Naive thymus-derived CD8-positive, alpha-beta T cell (primary cell): ENCODE measurements at regions not wholly inside any gene's neighbourhood (a gene's known extent, or its start where the extent isn't known, plus 50 kb on each side); places are given as distances from the start of the nearest gene placed in this dataset.
A peak's percentile ranks its signal among the peaks of the same experiment; 100 is the strongest.

ENCODE experiments used
- ATAC-seq, 2 donors: fragments of 150-1000 bp; cut with Tn5 transposase in 1 of 2; sonication (Bioruptor Pico), chemical (Tn5 transposase) in 1 of 2; 1 replicate in 1 of 2; 2 replicates in 1 of 2; pipeline ENCODE4 v1.10.0; 2021; ENCODE audit warnings: mild to moderate bottlenecking in 2 of 2, moderate library complexity in 2 of 2
- POLR2A ChIA-PET: fragments of 350-600 bp; sonication (Branson Sonifier 250); formaldehyde crosslinking; loops from one replicate; lab custom pipeline; 2021; ENCODE audit warnings: antibody characterized with exemption; lab: Charles Lee
- DNase-seq, 10 donors: peaks; one replicate each; pipeline versions ENCODE4 v3.0.0 to v3.0.0-alpha.2; 2020 to 2022
- H3K27ac Mint-ChIP-seq, 10 donors: one replicate each; pipeline ENCODE4 v1.8.0; 2020 to 2022; ENCODE audit warnings: mild to moderate bottlenecking in 10 of 10, mixed read lengths in 10 of 10, moderate library complexity in 4 of 10, inconsistent platforms in 1 of 10
- H3K27me3 Mint-ChIP-seq, 5 donors: one replicate each; pipeline ENCODE4 v1.8.0; 2021 to 2022; ENCODE audit warnings: mixed read lengths in 5 of 5
- H3K36me3 Mint-ChIP-seq, 3 donors: one replicate each; pipeline ENCODE4 v1.8.0; 2020 to 2022; ENCODE audit warnings: mixed read lengths in 3 of 3, mild to moderate bottlenecking in 2 of 3, inconsistent platforms in 1 of 3
- H3K4me1 Mint-ChIP-seq, 4 donors: one replicate each; pipeline ENCODE4 v1.8.0; 2021 to 2022; ENCODE audit warnings: mixed read lengths in 4 of 4
- H3K4me3 Mint-ChIP-seq, 10 donors: one replicate each; pipeline ENCODE4 v1.8.0; 2020 to 2022; ENCODE audit warnings: mild to moderate bottlenecking in 10 of 10, mixed read lengths in 10 of 10, moderate library complexity in 6 of 10, inconsistent platforms in 1 of 10
- H3K9me3 Mint-ChIP-seq, 9 donors: one replicate each; pipeline ENCODE4 v1.8.0; 2020 to 2022; ENCODE audit warnings: mixed read lengths in 9 of 9, mild to moderate bottlenecking in 3 of 9, inconsistent platforms in 1 of 9, moderate library complexity in 1 of 9

- Mint-ChIP-seq H3K27me3 (peaks cover 0 to 13% (median 2%) of the 10 kb centered on the region in 5 donors), H3K27ac (no peak overlapping the region), H3K4me3 (no peak overlapping the region), H3K4me1 (no peaks in the 10 kb centered on the region), H3K36me3 (peaks cover 0 to 4% (median 0%) of the 10 kb centered on the region in 3 donors), H3K9me3 (peaks cover 0 to 40% (median 2%) of the 10 kb centered on the region in 9 donors)
- POLR2A ChIA-PET = no interaction called here
- DNase-seq (no peak), ATAC-seq (no peak)
Observed at GRCh38 chr15:25548600-25548999, 109.8 kb upstream of the UBE3A start.

GRCh38 chr15:25545889-25546288 lies 107.1 kb upstream of the UBE3A start:
- H3K36me3 Mint-ChIP-seq = peaks cover 0 to 4% (median 0%) of the 10 kb centered on the region in 3 donors

GRCh38 chr15:25545017-25545416 lies 106.2 kb upstream of the UBE3A start:
- Mint-ChIP-seq H3K9me3 (peaks cover 0 to 42% (median 1%) of the 10 kb centered on the region in 9 donors), H3K27me3 (peaks cover 0 to 13% (median 2%) of the 10 kb centered on the region in 5 donors), H3K27ac (peak overlapping the region in 1 of 10 donors; percentile 72), H3K36me3 (peaks cover 0 to 4% (median 0%) of the 10 kb centered on the region in 3 donors), H3K4me3 (no peak overlapping the region), H3K4me1 (peaks cover 0 to 2% (median 0%) of the 10 kb centered on the region in 4 donors)
- DNase-seq (no peak), ATAC-seq (no peak)
- POLR2A ChIA-PET = no interaction called here

More at GRCh38 chr15:25545889-25546288, 107.1 kb upstream of the UBE3A start:
- Mint-ChIP-seq H3K27me3 (peaks cover 0 to 13% (median 2%) of the 10 kb centered on the region in 5 donors), H3K27ac (no peak overlapping the region), H3K9me3 (peaks cover 0 to 40% (median 1%) of the 10 kb centered on the region in 9 donors), H3K4me3 (no peak overlapping the region), H3K4me1 (no peaks in the 10 kb centered on the region)
- ATAC-seq (no peak), DNase-seq (no peak)
- POLR2A ChIA-PET = no interaction called here

DNA sequence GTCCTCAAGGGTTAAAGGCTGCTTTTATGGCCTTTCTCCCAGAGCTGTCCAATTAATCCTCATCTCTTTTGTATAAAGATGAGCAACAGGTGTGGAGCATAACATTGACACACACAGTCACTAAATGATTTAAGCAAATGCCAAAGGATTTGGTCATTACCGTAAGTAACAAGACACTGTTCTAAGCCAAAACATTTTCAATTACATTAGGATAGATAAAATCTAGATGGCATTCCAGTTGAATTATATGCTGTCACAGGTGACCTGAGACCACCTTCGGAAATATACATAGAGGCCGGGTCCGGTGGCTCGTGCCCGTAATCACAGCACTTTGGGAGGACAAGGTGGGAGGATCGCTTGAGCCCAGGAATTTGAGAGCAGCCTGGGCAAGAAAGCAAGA lies 105.3 kb upstream of the UBE3A start:
- peaks cover 0 to 41% (median 0%) of the 10 kb centered on the region in 9 donors for H3K9me3 Mint-ChIP-seq
- H3K36me3 Mint-ChIP-seq = peaks cover 0 to 4% (median 2%) of the 10 kb centered on the region in 3 donors
- ATAC-seq (no peak), DNase-seq (no peak)
- H3K27ac Mint-ChIP-seq = no peak overlapping the region
- peaks cover 0 to 11% (median 2%) of the 10 kb centered on the region in 5 donors for H3K27me3 Mint-ChIP-seq
- POLR2A ChIA-PET = no interaction called here
- H3K4me3 Mint-ChIP-seq = no peak overlapping the region
- H3K4me1 Mint-ChIP-seq = peaks cover 0 to 2% (median 0%) of the 10 kb centered on the region in 4 donors

GRCh38 chr15:25543196-25543595 lies 104.4 kb upstream of the UBE3A start:
- Mint-ChIP-seq H3K27me3 (peaks cover 0 to 4% (median 2%) of the 10 kb centered on the region in 5 donors), H3K36me3 (peaks cover 0 to 4% (median 2%) of the 10 kb centered on the region in 3 donors), H3K27ac (no peak overlapping the region), H3K9me3 (peaks cover 0 to 34% (median 0%) of the 10 kb centered on the region in 9 donors), H3K4me3 (no peak overlapping the region), H3K4me1 (peaks cover 0 to 2% (median 0%) of the 10 kb centered on the region in 4 donors)
- POLR2A ChIA-PET = no interaction called here
- ATAC-seq (no peak), DNase-seq (no peak)

DNA sequence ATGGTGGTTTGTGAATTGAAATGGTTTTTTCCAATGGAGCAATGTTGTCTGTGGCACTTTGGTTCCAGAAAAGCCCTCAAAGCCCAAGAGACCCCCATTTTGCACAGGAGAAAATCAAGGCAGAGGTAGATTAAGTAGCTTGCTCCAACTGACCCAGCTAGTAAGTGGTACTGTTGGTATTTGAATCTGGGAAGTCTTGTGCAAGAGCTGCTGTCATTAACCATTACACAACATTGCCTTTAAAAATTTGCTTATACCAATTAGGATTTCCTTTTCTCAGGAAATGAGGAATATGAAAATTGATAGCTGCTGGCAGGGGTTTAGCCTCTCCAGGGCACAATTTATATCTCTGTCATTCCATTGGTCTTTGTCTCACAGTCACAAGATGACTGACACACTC lies 102.4 kb upstream of the UBE3A start:
- ATAC-seq (no peak), DNase-seq (no peak)
- H3K4me1 Mint-ChIP-seq = peaks cover 0 to 2% (median 0%) of the 10 kb centered on the region in 4 donors
- H3K27me3 Mint-ChIP-seq = peaks cover 0 to 4% (median 0%) of the 10 kb centered on the region in 5 donors
- H3K9me3 Mint-ChIP-seq = peaks cover 0 to 29% (median 3%) of the 10 kb centered on the region in 9 donors
- H3K27ac Mint-ChIP-seq = no peak overlapping the region
- POLR2A ChIA-PET = no interaction called here
- H3K4me3 Mint-ChIP-seq = no peak overlapping the region
- H3K36me3 Mint-ChIP-seq = peaks cover 0 to 4% (median 2%) of the 10 kb centered on the region in 3 donors

GRCh38 chr15:25536801-25537611 lies 98.2 kb upstream of the UBE3A start:
- H3K4me1 Mint-ChIP-seq = peaks cover 0 to 2% (median 0%) of the 10 kb centered on the region in 4 donors
- H3K36me3 Mint-ChIP-seq = peaks cover 0 to 2% (median 0%) of the 10 kb centered on the region in 3 donors
- no peak for ATAC-seq
- DNase-seq = no peak
- no peak overlapping the region for H3K4me3 Mint-ChIP-seq
- H3K27ac Mint-ChIP-seq = no peak overlapping the region
- H3K27me3 Mint-ChIP-seq = peaks cover 0 to 8% (median 3%) of the 10 kb centered on the region in 5 donors
- H3K9me3 Mint-ChIP-seq = peaks cover 0 to 22% (median 3%) of the 10 kb centered on the region in 9 donors
- POLR2A ChIA-PET = no interaction called here

DNA sequence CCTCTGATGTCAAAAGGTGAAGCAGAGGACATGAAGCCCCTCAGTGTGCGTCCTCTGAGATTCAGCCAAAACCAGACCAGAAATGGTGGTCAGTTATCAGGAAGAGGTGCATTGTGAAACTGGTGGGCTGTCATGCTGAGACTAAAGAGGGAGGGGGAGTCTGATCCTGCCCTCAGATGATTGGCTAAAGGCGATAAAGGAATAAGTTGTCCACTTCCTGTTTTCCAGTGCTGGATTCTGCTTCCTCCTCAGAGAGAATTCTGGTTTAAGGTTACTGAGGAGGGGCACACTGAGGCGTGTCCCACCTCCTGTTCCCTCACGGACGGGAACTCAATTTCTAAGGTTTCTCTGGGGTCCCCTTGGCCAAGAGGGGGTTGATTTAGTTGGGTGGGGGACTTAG lies 97.0 kb upstream of the UBE3A start:
- DNase-seq (no peak), ATAC-seq (no peak)
- H3K4me1 Mint-ChIP-seq = peaks cover 0 to 2% (median 0%) of the 10 kb centered on the region in 4 donors
- H3K27ac Mint-ChIP-seq = no peak overlapping the region
- POLR2A ChIA-PET = no interaction called here
- peaks cover 0 to 10% (median 3%) of the 10 kb centered on the region in 5 donors for H3K27me3 Mint-ChIP-seq
- H3K9me3 Mint-ChIP-seq = peaks cover 0 to 26% (median 3%) of the 10 kb centered on the region in 9 donors
- no peak overlapping the region for H3K4me3 Mint-ChIP-seq
- H3K36me3 Mint-ChIP-seq = peaks cover 0 to 2% (median 0%) of the 10 kb centered on the region in 3 donors

GRCh38 chr15:25534293-25534692 lies 95.5 kb upstream of the UBE3A start:
- no peaks in the 10 kb centered on the region for H3K4me1 Mint-ChIP-seq
- peaks cover 0 to 31% (median 11%) of the 10 kb centered on the region in 9 donors for H3K9me3 Mint-ChIP-seq
- no peak overlapping the region for H3K27ac Mint-ChIP-seq
- H3K27me3 Mint-ChIP-seq = peaks cover 0 to 10% (median 3%) of the 10 kb centered on the region in 5 donors
- no peak for ATAC-seq
- H3K4me3 Mint-ChIP-seq = no peak overlapping the region
- POLR2A ChIA-PET = no interaction called here
- DNase-seq = no peak
- H3K36me3 Mint-ChIP-seq = peaks cover 0 to 2% (median under 1%) of the 10 kb centered on the region in 3 donors

DNA sequence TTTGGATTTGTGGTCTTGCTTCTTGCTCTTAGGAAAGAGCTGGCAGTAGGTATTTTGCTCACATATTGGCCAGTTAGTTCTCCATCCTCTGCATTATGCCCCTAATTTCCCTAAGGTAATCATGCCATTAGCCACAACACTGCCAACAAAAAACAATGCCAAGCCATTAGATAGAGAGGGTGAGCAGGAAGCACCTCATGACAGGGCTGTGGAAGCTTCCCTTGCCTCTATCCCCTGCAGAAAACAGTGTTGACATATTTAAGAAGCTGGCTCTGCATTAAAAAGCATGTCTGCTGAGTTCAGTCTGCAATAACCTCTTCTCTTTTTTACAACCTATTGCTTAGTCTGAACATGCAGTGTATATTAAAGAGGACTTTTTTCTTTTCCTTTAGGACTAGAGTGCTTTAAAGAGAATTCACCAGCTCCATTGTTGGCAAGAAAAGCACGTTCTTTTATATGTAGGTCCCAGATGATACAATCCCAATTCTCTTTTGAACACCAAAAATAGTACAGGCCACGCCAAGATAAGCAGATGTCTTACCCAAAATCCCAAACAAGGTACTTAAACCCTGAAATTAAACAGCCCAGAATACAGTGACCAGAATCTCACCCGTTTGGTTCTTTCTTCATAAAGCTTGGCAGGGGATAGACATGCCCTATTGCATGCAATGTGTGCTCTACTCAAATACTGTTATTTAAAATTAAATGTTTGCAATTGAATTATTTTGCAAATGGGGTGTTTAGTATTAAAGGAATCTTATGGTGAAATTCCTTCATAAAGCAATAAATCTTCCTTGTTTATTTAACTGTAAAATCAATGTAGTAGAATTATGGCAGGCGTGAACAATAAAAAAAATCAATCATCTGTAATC lies 93.7 kb upstream of the UBE3A start:
- POLR2A ChIA-PET = no interaction called here
- ATAC-seq = no peak
- peaks cover 0 to 5% (median 2%) of the 10 kb centered on the region in 3 donors for H3K36me3 Mint-ChIP-seq
- no peak for DNase-seq
- H3K27me3 Mint-ChIP-seq = peaks cover 0 to 10% (median 3%) of the 10 kb centered on the region in 5 donors
- peaks cover 0 to 42% (median 16%) of the 10 kb centered on the region in 9 donors for H3K9me3 Mint-ChIP-seq
- no peaks in the 10 kb centered on the region for H3K4me1 Mint-ChIP-seq
- H3K4me3 Mint-ChIP-seq = no peak overlapping the region
- H3K27ac Mint-ChIP-seq = no peak overlapping the region

- Mint-ChIP-seq H3K4me3 (no peak overlapping the region), H3K4me1 (no peaks in the 10 kb centered on the region), H3K36me3 (peaks cover 0 to 5% (median 2%) of the 10 kb centered on the region in 3 donors), H3K27ac (no peak overlapping the region), H3K27me3 (peaks cover 0 to 10% (median 0%) of the 10 kb centered on the region in 5 donors), H3K9me3 (peaks cover 0 to 47% (median 22%) of the 10 kb centered on the region in 9 donors)
- DNase-seq (no peak), ATAC-seq (no peak)
- POLR2A ChIA-PET = no interaction called here
Observed at GRCh38 chr15:25529774-25530173, 91.0 kb upstream of the UBE3A start.

GRCh38 chr15:25527118-25527517 lies 88.3 kb upstream of the UBE3A start:
- H3K4me3 Mint-ChIP-seq = no peak overlapping the region
- POLR2A ChIA-PET = no interaction called here
- H3K9me3 Mint-ChIP-seq = peaks cover 3 to 74% (median 40%) of the 10 kb centered on the region in 9 donors
- H3K36me3 Mint-ChIP-seq = peaks cover 2 to 25% (median 2%) of the 10 kb centered on the region in 3 donors
- ATAC-seq (no peak), DNase-seq (no peak)
- H3K27ac Mint-ChIP-seq = no peak overlapping the region
- peaks cover 0 to 12% (median 0%) of the 10 kb centered on the region in 5 donors for H3K27me3 Mint-ChIP-seq
- H3K4me1 Mint-ChIP-seq = no peaks in the 10 kb centered on the region
